AG08396 (cell line): ENCODE measurements at regions not wholly inside any gene's neighbourhood (a gene's known extent, or its start where the extent isn't known, plus 50 kb on each side); places are given as distances from the start of the nearest gene placed in this dataset.

ENCODE experiments used
- DNase-seq: peaks from one replicate; pipeline ENCODE4 v3.0.0; 2012; ENCODE audit warnings: low spot score, mixed read lengths

GRCh38 chr3:82087958-82088357 is 326.5 kb upstream of the GBE1 start:
- DNase-seq = peak; percentile 15

DNA sequence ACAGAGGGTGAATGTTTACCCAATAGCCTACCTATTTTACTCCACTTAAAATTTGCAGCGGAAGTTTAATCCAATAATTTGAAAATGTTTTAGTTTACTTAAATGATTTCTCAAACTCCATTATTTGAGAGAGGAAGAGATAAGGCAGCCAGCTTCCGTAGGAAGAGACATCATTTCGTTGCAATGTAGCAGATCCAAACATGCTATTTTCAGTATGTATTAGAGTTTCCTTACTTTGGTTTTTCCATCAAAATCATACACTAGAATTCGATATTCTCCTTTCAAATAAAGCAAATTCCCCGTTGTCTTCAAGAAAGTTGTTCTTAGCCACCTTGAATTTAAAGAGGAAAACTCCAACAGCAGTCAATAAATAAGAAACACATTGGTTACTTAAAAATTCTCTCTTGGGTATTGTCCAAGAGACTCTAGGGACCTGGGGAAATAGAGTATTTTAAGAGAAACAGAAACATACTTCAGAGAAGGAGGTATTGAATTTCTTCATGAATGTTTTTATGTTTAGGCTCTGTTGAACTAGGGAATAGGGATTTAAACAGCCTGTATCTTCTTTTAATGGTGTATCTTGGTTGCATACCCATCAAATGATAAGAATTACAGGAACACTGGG is 324.5 kb upstream of the GBE1 start:
- DNase-seq = no peak

DNA sequence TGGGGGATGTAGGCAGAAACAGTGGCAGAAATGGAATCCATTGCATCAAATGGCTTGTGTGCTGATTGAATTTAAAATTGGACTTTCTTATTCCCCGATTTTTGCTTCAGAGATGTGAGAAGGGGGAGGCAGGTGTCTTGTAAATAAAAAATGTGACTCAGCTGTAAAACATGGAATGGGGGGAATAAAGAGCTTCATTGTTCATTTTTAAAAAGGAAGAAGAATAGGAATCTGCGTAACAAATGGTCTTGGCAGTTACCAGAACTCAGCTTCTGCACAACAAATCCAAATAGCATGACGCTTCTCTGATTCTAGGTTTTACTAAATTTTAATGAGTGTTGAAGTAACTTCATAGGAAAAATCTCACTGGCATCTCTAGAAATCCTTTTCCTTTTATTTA is 323.9 kb upstream of the GBE1 start:
- no peak for DNase-seq

- no peak for DNase-seq
Observed at GRCh38 chr3:82084824-82085223, 323.4 kb upstream of the GBE1 start.

DNA sequence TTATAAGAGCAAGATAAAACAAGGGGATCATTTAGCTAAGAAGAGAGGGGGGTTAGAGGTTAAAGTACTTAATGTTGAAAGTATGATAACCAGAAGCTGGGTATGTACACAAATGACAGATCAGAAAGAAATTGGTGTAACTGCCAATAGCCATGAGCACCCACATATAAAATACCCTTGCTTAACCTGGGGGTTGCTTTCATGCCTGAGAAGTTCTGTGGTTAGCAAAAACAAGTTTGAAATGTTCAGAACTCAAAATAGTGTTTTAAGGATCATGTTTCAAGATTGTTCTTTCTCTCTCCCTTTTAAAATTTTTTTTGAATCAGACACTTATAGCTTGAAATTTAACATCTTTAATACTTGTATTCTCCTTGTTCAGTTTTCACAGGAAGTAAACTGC is 321.4 kb upstream of the GBE1 start:
- DNase-seq = no peak

GRCh38 chr3:82081351-82081750 is 319.9 kb upstream of the GBE1 start:
- no peak for DNase-seq

- DNase-seq = no peak
Observed at GRCh38 chr3:82080792-82081191, 319.3 kb upstream of the GBE1 start.

DNA sequence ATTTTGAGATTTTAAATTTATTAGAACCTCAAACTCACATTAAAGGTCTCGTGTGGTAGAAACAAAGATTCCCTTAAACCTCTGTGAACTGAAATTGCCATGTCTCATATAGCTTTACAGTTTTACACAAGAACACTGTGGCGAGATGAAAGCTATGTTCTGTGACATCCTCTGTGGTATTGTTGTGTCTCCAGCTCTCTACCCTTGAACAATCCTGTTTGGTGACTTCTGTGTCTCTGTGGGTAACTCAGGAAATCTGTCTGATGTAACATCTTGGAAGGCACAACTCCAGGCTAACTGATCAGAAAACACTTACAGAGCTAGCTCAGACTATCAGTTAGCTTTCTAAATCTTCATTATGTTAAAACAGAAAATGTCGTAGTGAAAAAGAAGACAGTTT is 318.8 kb upstream of the GBE1 start:
- no peak for DNase-seq

- no peak for DNase-seq
Observed at GRCh38 chr3:82079335-82079890, 318.0 kb upstream of the GBE1 start.

DNA sequence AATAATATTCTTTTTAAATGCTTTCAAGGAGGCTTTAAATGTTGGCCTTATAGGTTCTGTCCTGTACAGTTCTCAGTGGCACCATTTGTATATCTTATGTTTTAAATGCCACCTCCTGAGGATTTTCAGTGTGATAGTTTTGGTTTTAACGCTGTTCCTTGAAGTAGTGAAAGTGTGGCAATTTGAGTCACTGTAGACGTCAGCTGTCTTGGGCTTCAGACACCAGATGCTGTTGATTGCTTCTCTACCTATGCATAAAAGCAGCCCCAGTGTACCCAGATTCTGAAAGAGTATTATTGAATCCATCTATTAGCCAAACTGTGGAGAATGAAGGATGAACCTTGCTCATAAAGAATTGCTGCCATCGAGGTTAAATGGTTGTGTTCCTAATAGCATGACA is 316.8 kb upstream of the GBE1 start:
- DNase-seq = no peak

DNA sequence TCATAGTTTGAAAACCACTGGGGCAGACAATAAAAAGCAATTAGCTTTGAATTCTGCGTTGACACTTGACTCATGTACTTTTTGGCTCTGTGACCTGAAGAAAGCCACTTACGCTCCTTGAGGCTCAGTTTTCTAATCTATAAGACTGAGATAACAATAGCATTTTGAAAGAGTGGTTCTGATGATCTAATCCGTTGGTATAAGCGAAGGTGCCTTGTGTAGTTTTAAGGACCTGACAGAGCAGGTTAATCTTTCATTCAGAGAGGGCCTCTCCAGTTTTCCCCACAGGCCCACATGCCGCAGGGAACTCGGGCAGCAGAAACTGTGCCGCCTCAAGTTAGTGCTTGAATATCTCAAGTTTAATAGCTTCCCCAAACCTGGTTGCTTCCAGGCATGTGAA is 306.0 kb upstream of the GBE1 start:
- no peak for DNase-seq

- DNase-seq = no peak
Observed at GRCh38 chr3:82058809-82059208, 297.4 kb upstream of the GBE1 start.

DNA sequence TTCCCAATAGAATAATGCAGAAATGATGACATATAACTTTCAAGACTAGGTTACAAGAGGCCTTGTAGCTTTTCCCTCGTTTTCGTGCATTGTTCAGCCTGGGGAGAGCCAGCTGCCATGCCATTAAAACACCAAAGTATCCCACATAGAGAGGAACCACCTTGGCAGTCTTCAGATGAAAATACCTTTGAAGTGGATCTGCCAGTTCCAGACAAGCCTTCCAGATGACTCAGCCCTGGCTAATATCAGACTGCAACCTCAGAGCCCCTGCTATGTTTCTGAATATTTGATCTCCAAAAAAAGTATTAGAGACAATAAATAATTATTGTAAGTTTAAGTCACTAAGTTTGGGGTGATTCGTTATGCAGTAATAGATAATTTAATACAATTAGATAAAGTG is 294.3 kb upstream of the GBE1 start:
- DNase-seq = no peak

GRCh38 chr3:82054849-82055248 is 293.4 kb upstream of the GBE1 start:
- DNase-seq = no peak

GRCh38 chr3:82053236-82053635 is 291.8 kb upstream of the GBE1 start:
- no peak for DNase-seq

- DNase-seq = no peak
Observed at GRCh38 chr3:82050382-82050781, 288.9 kb upstream of the GBE1 start.

- DNase-seq = no peak
Observed at GRCh38 chr3:82048711-82049110, 287.3 kb upstream of the GBE1 start.

- DNase-seq = no peak
Observed at GRCh38 chr3:82044930-82045705, 283.7 kb upstream of the GBE1 start.

- DNase-seq = no peak
Observed at GRCh38 chr3:82038556-82038955, 277.1 kb upstream of the GBE1 start.

DNA sequence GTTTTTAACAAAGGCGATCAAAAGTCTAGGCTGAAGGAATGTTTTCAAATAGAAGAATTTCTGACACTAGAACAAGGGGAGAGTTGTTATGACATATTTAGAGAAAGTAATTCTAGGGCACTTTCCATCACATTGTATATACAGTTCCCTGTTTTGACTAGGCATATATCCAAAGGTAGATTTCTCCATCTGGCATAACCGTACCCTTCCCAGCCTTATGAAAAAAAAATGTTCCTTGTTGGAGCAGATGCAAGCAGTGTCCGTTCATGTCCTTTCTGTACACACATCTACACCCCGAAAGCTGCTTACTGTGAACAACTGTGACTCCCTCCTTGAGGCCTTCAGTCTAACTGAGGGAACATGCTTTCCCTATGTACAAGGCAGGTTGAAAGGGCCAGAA is 271.7 kb upstream of the GBE1 start:
- no peak for DNase-seq

DNA sequence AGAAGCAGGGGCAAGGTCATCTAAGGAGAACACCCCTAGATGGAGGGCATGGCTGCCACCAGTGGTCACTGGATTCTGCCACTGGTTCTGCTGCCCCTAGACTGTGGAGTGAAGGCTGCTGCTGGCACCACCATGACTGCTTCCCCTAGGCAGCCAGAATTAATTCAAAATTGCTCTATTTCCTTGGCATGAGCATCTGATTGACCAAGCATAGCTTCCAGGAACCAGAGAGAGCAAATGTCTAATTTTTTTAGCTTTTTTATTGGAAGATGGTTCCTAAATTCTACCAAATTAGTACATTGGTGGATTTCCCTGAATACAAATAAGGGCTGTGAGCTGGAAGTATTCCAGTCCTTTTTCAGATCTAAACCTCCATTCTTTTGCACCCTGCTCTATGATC is 270.2 kb upstream of the GBE1 start:
- no peak for DNase-seq

GRCh38 chr3:82030916-82031315 is 269.5 kb upstream of the GBE1 start:
- DNase-seq = no peak

DNA sequence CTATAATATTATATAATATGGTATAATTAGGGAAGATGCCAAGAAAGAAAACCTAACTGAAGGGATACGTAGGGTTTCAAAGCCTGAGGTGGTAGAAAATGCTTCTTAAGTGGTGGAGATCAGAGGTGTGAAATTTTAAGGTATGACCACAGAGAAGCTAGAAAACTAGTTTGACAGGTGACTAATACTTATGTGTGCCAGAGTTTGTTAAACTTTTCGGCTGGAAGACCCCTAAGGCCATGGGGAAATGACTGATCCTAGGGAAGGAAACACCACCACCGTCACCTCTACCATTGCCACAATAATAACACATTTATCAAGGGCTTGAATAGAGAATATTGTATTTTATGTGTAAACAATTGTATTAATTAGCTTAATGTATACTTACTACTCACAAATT is 261.4 kb upstream of the GBE1 start:
- no peak for DNase-seq

- no peak for DNase-seq
Observed at GRCh38 chr3:82020282-82020681, 258.8 kb upstream of the GBE1 start.
